Kidney (tissue), 13 donors: ENCODE measurements at regions not wholly inside any gene's neighbourhood (a gene's known extent, or its start where the extent isn't known, plus 50 kb on each side); places are given as distances from the start of the nearest gene placed in this dataset.

Experiments
- DNase-seq, 5 donors: peaks; one replicate each; pipeline ENCODE4 v3.0.0-alpha.2; 2013 to 2020
- FAIRE-seq: peaks from 2 replicates; lab custom pipeline; 2012; peaks lifted over from hg19 to GRCh38; lab: Jason Lieb, UNC
- H3K27ac ChIP-seq, 2 donors: one replicate each; pipeline ENCODE4 v1.7.0; 2013; ENCODE audit warnings: low read depth in 2 of 2, low read length in 2 of 2, inconsistent platforms in 1 of 2
- H3K27me3 ChIP-seq: one replicate; pipeline ENCODE4 v1.7.1; 2013; ENCODE audit warnings: low read length, inconsistent platforms; ENCODE audit not compliant: control insufficient read depth, insufficient read depth
- H3K36me3 ChIP-seq, 3 donors: one replicate each; pipeline versions ENCODE4 v1.7.0 to v1.7.1; 2013; ENCODE audit warnings: low read length in 3 of 3, control low read depth in 1 of 3, inconsistent platforms in 1 of 3; ENCODE audit not compliant: insufficient read depth in 3 of 3, control insufficient read depth in 2 of 3
- H3K4me1 ChIP-seq, 3 donors: one replicate each; pipeline versions ENCODE4 v1.7.0 to v1.7.1; 2013; ENCODE audit warnings: low read length in 3 of 3, inconsistent platforms in 1 of 3, low read depth in 1 of 3; ENCODE audit not compliant: control insufficient read depth in 2 of 3, insufficient read depth in 2 of 3
- H3K4me3 ChIP-seq, 3 donors: one replicate each; pipeline versions ENCODE4 v1.7.0 to v1.8.1; 2013; ENCODE audit warnings: low read length in 3 of 3, control low read depth in 1 of 3, inconsistent platforms in 1 of 3
- H3K9ac ChIP-seq, 3 donors: one replicate each; pipeline versions ENCODE4 v1.7.0 to v1.7.1; 2013; ENCODE audit warnings: low read length in 3 of 3, control low read depth in 1 of 3, inconsistent platforms in 1 of 3
- H3K9me3 ChIP-seq, 3 donors: one replicate each; pipeline versions ENCODE4 v1.7.0 to v1.7.1; 2013; ENCODE audit warnings: low read length in 3 of 3, control low read depth in 1 of 3, inconsistent platforms in 1 of 3; ENCODE audit not compliant: control insufficient read depth in 2 of 3, insufficient read depth in 1 of 3
- intact Hi-C: fragments of 100-400 bp; cut with DNase I; formaldehyde crosslinking; loops from one replicate; pipeline ENCODE4 v1.11.1; 2022
- TF ChIP-seq, protein P1 (sequence below): IDR thresholded peaks from 3 replicates; pipeline ENCODE4 v1.5.1; 2012; ENCODE audit warnings: mild to moderate bottlenecking, moderate library complexity, borderline replicate concordance; ENCODE audit not compliant: insufficient read depth; ENCODE audit errors: extremely low read depth
- donor health status: control.
- donor health status: control.
- donor health status: control.
- donor health status: control.
- donor health status: control.
- donor health status: DM: yes; HTN: yes; CAD: no.
- donor health status: Normal renal cell carcinoma (clear cell type).

- Histone ChIP-seq H3K4me3 (no peak overlapping the region), H3K27ac (no peak overlapping the region), H3K36me3 (no peaks in the 10 kb centered on the region), H3K27me3 (no peaks in the 10 kb centered on the region), H3K9me3 (no peaks in the 10 kb centered on the region), H3K9ac (no peak overlapping the region), H3K4me1 (no peaks in the 10 kb centered on the region)
- TF ChIP-seq, protein P1, sequence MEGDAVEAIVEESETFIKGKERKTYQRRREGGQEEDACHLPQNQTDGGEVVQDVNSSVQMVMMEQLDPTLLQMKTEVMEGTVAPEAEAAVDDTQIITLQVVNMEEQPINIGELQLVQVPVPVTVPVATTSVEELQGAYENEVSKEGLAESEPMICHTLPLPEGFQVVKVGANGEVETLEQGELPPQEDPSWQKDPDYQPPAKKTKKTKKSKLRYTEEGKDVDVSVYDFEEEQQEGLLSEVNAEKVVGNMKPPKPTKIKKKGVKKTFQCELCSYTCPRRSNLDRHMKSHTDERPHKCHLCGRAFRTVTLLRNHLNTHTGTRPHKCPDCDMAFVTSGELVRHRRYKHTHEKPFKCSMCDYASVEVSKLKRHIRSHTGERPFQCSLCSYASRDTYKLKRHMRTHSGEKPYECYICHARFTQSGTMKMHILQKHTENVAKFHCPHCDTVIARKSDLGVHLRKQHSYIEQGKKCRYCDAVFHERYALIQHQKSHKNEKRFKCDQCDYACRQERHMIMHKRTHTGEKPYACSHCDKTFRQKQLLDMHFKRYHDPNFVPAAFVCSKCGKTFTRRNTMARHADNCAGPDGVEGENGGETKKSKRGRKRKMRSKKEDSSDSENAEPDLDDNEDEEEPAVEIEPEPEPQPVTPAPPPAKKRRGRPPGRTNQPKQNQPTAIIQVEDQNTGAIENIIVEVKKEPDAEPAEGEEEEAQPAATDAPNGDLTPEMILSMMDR = no peak
- intact Hi-C loops = no loop called here
- no peak for FAIRE-seq
- DNase-seq = peak in 3 of 5 donors; percentile 46 to 67 (median 66)
Observed at GRCh38 chr2:104758199-104758620, 95.7 kb upstream of the POU3F3 start.

DNA sequence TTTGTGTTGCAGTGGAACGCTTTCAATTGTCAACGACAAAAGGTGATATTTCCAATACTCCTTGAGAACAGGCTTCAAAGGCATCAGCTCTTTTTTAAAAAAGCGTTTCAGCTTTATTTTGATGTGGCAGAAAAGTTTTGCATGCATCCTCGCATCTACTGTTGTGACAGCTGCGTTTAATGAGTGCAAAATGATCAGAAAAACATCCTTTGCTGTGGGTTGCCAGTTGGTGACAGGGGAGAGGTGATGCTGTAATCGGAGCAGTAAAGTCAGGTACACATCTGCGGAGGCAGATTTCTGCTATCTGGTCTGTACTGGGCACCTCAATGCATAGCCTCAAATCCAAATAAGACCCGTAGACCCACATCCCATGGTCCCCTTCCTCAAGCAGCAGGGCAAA lies 91.9 kb upstream of the POU3F3 start:
- intact Hi-C loops = no loop called here
- TF ChIP-seq, protein P1 = no peak
- Histone ChIP-seq H3K4me1 (no peaks in the 10 kb centered on the region), H3K27ac (no peak overlapping the region), H3K9ac (no peak overlapping the region), H3K9me3 (no peaks in the 10 kb centered on the region), H3K27me3 (no peaks in the 10 kb centered on the region), H3K4me3 (no peak overlapping the region), H3K36me3 (no peaks in the 10 kb centered on the region)
- FAIRE-seq = no peak
- DNase-seq = no peak

DNA sequence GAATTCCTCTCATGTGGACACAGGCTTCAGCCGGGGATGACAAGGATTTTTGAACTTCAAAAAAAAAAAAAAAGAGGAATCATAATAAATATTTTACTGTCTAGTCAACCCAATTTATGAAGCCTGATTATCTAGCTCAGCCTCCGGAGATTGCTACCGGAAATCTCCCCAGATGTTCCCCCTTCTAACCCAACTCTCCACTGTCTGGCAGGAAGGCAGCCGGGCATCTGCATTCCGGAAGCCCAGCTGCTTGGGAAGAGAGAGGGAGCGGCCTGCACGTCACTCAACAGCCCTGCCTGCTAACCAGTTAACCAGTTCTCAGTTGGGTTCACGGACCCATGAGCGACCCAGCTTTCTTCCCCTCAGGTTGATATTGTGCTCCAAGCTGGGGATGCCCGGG lies 87.2 kb upstream of the POU3F3 start:
- Histone ChIP-seq H3K27ac (no peak overlapping the region), H3K36me3 (no peaks in the 10 kb centered on the region), H3K4me3 (no peak overlapping the region), H3K9ac (no peak overlapping the region), H3K27me3 (no peaks in the 10 kb centered on the region), H3K4me1 (no peaks in the 10 kb centered on the region), H3K9me3 (no peaks in the 10 kb centered on the region)
- DNase-seq (no peak), FAIRE-seq (no peak)
- TF ChIP-seq, protein P1 = no peak
- intact Hi-C loops = no loop called here

- FAIRE-seq = no peak
- DNase-seq = no peak
- Histone ChIP-seq H3K9me3 (no peaks in the 10 kb centered on the region), H3K27me3 (no peaks in the 10 kb centered on the region), H3K4me3 (no peak overlapping the region), H3K27ac (no peak overlapping the region), H3K36me3 (no peaks in the 10 kb centered on the region), H3K4me1 (no peaks in the 10 kb centered on the region), H3K9ac (no peak overlapping the region)
- intact Hi-C loops = no loop called here
- TF ChIP-seq, protein P1 = no peak
Observed at GRCh38 chr2:104768694-104769093, 85.2 kb upstream of the POU3F3 start.
